GM12878 (cell line): ENCODE measurements at regions not wholly inside any gene's neighbourhood (a gene's known extent, or its start where the extent isn't known, plus 50 kb on each side); places are given as distances from the start of the nearest gene placed in this dataset.

ENCODE experiments used
- ATAC-seq: fragments of 200-7000 bp; cut with Tn5 transposase; 3 replicates; pipeline ENCODE4 v1.9.1; 2020; ENCODE audit warnings: mild to moderate bottlenecking, moderate library complexity
- BruUV-seq: library from RNA; stranded (reverse); fragments of 400-500 nt; replicated peaks from 2 replicates; lab custom pipeline; 2021; lab: Mats Ljungman, UMichigan
- CTCF ChIA-PET: fragments of 300-600 bp; sonication (Branson Sonifier 250); formaldehyde crosslinking; extraction: SDS; loops from one replicate; lab custom pipeline; 2021; ENCODE audit warnings: inconsistent platforms; lab: Yijun Ruan, JAX
- POLR2A ChIA-PET: fragments of 350-600 bp; formaldehyde crosslinking; extraction: SDS; loops from one replicate; lab custom pipeline; 2021; ENCODE audit warnings: inconsistent platforms; lab: Charles Lee
- RAD21 ChIA-PET: fragments of 300-600 bp; sonication (Branson Sonifier 250); formaldehyde crosslinking; loops from one replicate; lab custom pipeline; 2023; ENCODE audit warnings: antibody characterized with exemption; ENCODE audit not compliant: unreplicated experiment; lab: Charles Lee
- SMC1A ChIA-PET: fragments of 300-600 bp; sonication (Branson Sonifier 250); formaldehyde crosslinking; loops from one replicate; lab custom pipeline; 2023; ENCODE audit not compliant: unreplicated experiment, uncharacterized antibody; lab: Charles Lee
- DNase-seq: peaks from one replicate; pipeline ENCODE4 v3.0.0-alpha.2; 2011; ENCODE audit warnings: low read depth, low spot score
- FAIRE-seq: peaks from 3 replicates; lab custom pipeline; 2011; peaks lifted over from hg19 to GRCh38; lab: Jason Lieb, UNC
- H2AFZ ChIP-seq: 2 replicates; pipeline ENCODE4 v1.6.0; 2011; ENCODE audit warnings: low read depth, low read length, control low read depth; ENCODE audit not compliant: control insufficient read depth
- H3K27ac ChIP-seq: 2 replicates; pipeline ENCODE4 v1.5.1; 2011; ENCODE audit warnings: control low read depth; ENCODE audit not compliant: control insufficient read depth, insufficient read depth
- H3K27me3 ChIP-seq, 2 experiments: replicated peaks in 1 of 2; 2 replicates each; pipeline versions ENCODE4 v1.6.0 to v1.6.1; 2011; ENCODE audit warnings: low read length in 1 of 2; ENCODE audit not compliant: control insufficient read depth in 2 of 2, insufficient read depth in 2 of 2
- H3K36me3 ChIP-seq, 2 experiments: 2 replicates each; pipeline ENCODE4 v1.5.1; 2011; ENCODE audit warnings: low read length in 1 of 2; ENCODE audit not compliant: control insufficient read depth in 2 of 2, insufficient read depth in 2 of 2
- H3K4me1 ChIP-seq: 2 replicates; pipeline ENCODE4 v1.6.1; 2011; ENCODE audit warnings: mild to moderate bottlenecking, low read length, moderate library complexity, mixed read lengths; ENCODE audit not compliant: control insufficient read depth, insufficient read depth
- H3K4me2 ChIP-seq: 2 replicates; pipeline ENCODE4 v1.6.0; 2011; ENCODE audit warnings: control low read depth; ENCODE audit not compliant: control insufficient read depth, insufficient read depth
- H3K4me3 ChIP-seq: fragments of 200-600 bp; sonication (generic); 2 replicates; pipeline ENCODE4 v1.5.1; 2016
- H3K79me2 ChIP-seq: 2 replicates; pipeline ENCODE4 v1.6.0; 2011; ENCODE audit warnings: low read length; ENCODE audit not compliant: control insufficient read depth, insufficient read depth
- H3K9ac ChIP-seq: 2 replicates; pipeline ENCODE4 v1.8.0; 2011; ENCODE audit warnings: low read length, control low read depth, mixed read lengths; ENCODE audit not compliant: control insufficient read depth, insufficient read depth
- H3K9me3 ChIP-seq: replicated peaks from 3 replicates; pipeline ENCODE4 v1.5.1; 2011; ENCODE audit warnings: mild to moderate bottlenecking, low read length; ENCODE audit not compliant: control insufficient read depth, insufficient read depth
- H4K20me1 ChIP-seq: 2 replicates; pipeline ENCODE4 v1.6.0; 2011; ENCODE audit not compliant: control insufficient read depth, insufficient read depth
- BHLHE40 ChIP-seq, 2 experiments: fragments of 450-650 bp in 1 of 2; IDR thresholded peaks; 2 replicates each; pipeline ENCODE4 v1.6.1; 2011 to 2017; ENCODE audit warnings: low read depth in 2 of 2, borderline replicate concordance in 1 of 2, improper control_type of control experiment in 1 of 2, low read length in 1 of 2, mild to moderate bottlenecking in 1 of 2
- BMI1 ChIP-seq: fragments of 450-650 bp; IDR thresholded peaks from 2 replicates; pipeline ENCODE4 v1.6.1; 2016; ENCODE audit warnings: mild to moderate bottlenecking, moderate library complexity, borderline replicate concordance
- ETV6 ChIP-seq, 2 experiments: fragments of 450-650 bp in 1 of 2; IDR thresholded peaks in 1 of 2; conservative IDR thresholded peaks in 1 of 2; 2 replicates each; pipeline ENCODE4 v1.6.1; 2014; ENCODE audit warnings: antibody characterized with exemption in 1 of 2, borderline replicate concordance in 1 of 2, low read depth in 1 of 2, mild to moderate bottlenecking in 1 of 2, moderate library complexity in 1 of 2
- GABPA ChIP-seq: IDR thresholded peaks from 2 replicates; pipeline ENCODE4 v1.6.1; 2014; ENCODE audit warnings: antibody characterized with exemption, low read depth, mild to moderate bottlenecking, inconsistent platforms
- SMAD5 ChIP-seq: IDR thresholded peaks from 2 replicates; pipeline ENCODE4 v1.6.1; 2016; ENCODE audit warnings: antibody characterized with exemption, low read depth
- TCF7 ChIP-seq: IDR thresholded peaks from 2 replicates; pipeline ENCODE4 v1.6.1; 2014; ENCODE audit warnings: antibody characterized with exemption, borderline replicate concordance
- WGBS: methylation state at CpG from one replicate; pipeline ENCODE4 v1.1.6; 2016; ENCODE audit warnings: low lambda C conversion rate; ENCODE audit not compliant: insufficient replicate concordance, insufficient coverage; ENCODE audit errors: missing lambda C conversion rate; 5-methylcytosine and 5-hydroxymethylcytosine counted together
- in situ Hi-C: fragments of 300-500 bp; cut with MboI; formaldehyde crosslinking; loops from 9 replicates; pipeline ENCODE4 v1.14.3; 2018; ENCODE audit warnings: mixed read lengths
- intact Hi-C: fragments of 100-400 bp; cut with micrococcal nuclease; formaldehyde crosslinking; loops from one replicate; pipeline ENCODE4 v1.14.2; 2022; ENCODE audit not compliant: unreplicated experiment
- TF ChIP-seq, protein P1 (sequence below): IDR thresholded peaks from 2 replicates; pipeline ENCODE4 v1.6.1; 2011; ENCODE audit warnings: low read depth, low read length, improper control_type of control experiment, borderline replicate concordance
- TF ChIP-seq, protein P2 (sequence below): fragments of 150-350 bp; IDR thresholded peaks from 2 replicates; pipeline ENCODE4 v1.6.1; 2014; ENCODE audit warnings: mild to moderate bottlenecking, low read depth, low read length
- TF ChIP-seq, protein P3 (sequence below), 3 experiments: IDR thresholded peaks in 2 of 3; conservative IDR thresholded peaks in 1 of 3; 2 replicates each; pipeline ENCODE4 v1.5.1; 2011; ENCODE audit warnings: low read depth in 3 of 3, low read length in 3 of 3, mild to moderate bottlenecking in 3 of 3, control low read depth in 2 of 3, moderate library complexity in 2 of 3, inconsistent platforms in 1 of 3, mixed read lengths in 1 of 3; ENCODE audit not compliant: control insufficient read depth in 2 of 3, insufficient read depth in 1 of 3; ENCODE audit errors: extremely low read depth in 1 of 3
- TF ChIP-seq, protein P4 (sequence below): fragments of 450-650 bp; IDR thresholded peaks from 2 replicates; pipeline ENCODE4 v1.6.1; 2017; ENCODE audit warnings: low read depth, mild to moderate bottlenecking, moderate library complexity
- TF ChIP-seq, protein P5 (sequence below): IDR thresholded peaks from 2 replicates; pipeline ENCODE4 v1.6.1; 2011; ENCODE audit warnings: mild to moderate bottlenecking, low read depth, low read length, moderate library complexity; ENCODE audit not compliant: insufficient replicate concordance

DNA sequence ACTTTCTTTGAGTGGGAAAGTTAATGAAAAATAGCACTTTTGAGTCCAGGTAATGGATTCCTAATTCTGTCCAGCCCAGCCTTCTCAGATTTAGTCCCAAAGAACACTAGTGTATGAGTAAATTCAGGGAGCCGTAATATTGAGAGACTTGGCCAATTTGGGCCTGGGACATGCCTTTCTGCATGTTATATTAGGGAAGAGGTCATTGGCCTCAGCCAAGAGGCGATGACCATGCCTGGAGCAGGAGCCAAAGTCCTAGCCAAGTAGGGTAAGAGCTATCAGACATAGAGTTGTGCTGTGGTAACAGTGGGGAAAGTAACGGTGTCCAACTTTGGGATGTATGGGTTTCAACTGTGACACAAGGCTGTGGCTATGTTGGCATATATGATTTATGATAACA is 336.5 kb upstream of the ZNF804A start:
- no peak for ATAC-seq

More for the DNA sequence above, 336.5 kb upstream of the ZNF804A start:
- no peaks in the 10 kb centered on the region for H4K20me1 ChIP-seq
- H3K4me2 ChIP-seq = no peak overlapping the region
- SMC1A ChIA-PET = no interaction called here
- no peak overlapping the region for H2AFZ ChIP-seq
- WGBS = 0% methylated on average over 3 of the region's 3 CpGs
- no peaks in the 10 kb centered on the region for H3K9me3 ChIP-seq
- POLR2A ChIA-PET = no interaction called here
- no peaks in the 10 kb centered on the region for H3K27me3 ChIP-seq
- no peak overlapping the region for H3K4me3 ChIP-seq
- RAD21 ChIA-PET = no interaction called here
- H3K36me3 ChIP-seq = no peaks in the 10 kb centered on the region
- no peak for DNase-seq
- CTCF ChIA-PET = interaction anchor here (0.6 kb wide), 1 partner anchor 1567 kb away, joined by 3 read pairs; no protein-coding TSS in a partner anchor
- intact Hi-C loops = no loop called here
- TF ChIP-seq, protein P1, sequence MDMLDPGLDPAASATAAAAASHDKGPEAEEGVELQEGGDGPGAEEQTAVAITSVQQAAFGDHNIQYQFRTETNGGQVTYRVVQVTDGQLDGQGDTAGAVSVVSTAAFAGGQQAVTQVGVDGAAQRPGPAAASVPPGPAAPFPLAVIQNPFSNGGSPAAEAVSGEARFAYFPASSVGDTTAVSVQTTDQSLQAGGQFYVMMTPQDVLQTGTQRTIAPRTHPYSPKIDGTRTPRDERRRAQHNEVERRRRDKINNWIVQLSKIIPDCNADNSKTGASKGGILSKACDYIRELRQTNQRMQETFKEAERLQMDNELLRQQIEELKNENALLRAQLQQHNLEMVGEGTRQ = no peak
- TF ChIP-seq GABPA (no peak), BMI1 (no peak), SMAD5 (no peak), ETV6 (conservative IDR thresholded peaks at IDR 0.05 in 1 of 2, IDR thresholded peaks at IDR 0.05 in 1 of 2; ENCODE audit: borderline replicate concordance in 1 of 2, low read depth in 1 of 2) (no peak), TCF7 (no peak), BHLHE40 (IDR thresholded peaks at IDR 0.05; ENCODE audit: borderline replicate concordance in 1 of 2, low read depth in 2 of 2, low read length in 1 of 2) (no peak)
- TF ChIP-seq, protein P2, sequence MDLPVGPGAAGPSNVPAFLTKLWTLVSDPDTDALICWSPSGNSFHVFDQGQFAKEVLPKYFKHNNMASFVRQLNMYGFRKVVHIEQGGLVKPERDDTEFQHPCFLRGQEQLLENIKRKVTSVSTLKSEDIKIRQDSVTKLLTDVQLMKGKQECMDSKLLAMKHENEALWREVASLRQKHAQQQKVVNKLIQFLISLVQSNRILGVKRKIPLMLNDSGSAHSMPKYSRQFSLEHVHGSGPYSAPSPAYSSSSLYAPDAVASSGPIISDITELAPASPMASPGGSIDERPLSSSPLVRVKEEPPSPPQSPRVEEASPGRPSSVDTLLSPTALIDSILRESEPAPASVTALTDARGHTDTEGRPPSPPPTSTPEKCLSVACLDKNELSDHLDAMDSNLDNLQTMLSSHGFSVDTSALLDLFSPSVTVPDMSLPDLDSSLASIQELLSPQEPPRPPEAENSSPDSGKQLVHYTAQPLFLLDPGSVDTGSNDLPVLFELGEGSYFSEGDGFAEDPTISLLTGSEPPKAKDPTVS = no peak
- TF ChIP-seq, protein P3, sequence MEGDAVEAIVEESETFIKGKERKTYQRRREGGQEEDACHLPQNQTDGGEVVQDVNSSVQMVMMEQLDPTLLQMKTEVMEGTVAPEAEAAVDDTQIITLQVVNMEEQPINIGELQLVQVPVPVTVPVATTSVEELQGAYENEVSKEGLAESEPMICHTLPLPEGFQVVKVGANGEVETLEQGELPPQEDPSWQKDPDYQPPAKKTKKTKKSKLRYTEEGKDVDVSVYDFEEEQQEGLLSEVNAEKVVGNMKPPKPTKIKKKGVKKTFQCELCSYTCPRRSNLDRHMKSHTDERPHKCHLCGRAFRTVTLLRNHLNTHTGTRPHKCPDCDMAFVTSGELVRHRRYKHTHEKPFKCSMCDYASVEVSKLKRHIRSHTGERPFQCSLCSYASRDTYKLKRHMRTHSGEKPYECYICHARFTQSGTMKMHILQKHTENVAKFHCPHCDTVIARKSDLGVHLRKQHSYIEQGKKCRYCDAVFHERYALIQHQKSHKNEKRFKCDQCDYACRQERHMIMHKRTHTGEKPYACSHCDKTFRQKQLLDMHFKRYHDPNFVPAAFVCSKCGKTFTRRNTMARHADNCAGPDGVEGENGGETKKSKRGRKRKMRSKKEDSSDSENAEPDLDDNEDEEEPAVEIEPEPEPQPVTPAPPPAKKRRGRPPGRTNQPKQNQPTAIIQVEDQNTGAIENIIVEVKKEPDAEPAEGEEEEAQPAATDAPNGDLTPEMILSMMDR (IDR thresholded peaks at IDR 0.05 in 2 of 3, conservative IDR thresholded peaks at IDR 0.05 in 1 of 3; ENCODE audit: control insufficient read depth in 2 of 3, extremely low read depth in 1 of 3, insufficient read depth in 1 of 3, low read depth in 3 of 3, low read length in 3 of 3) = no peak
- TF ChIP-seq, protein P4, sequence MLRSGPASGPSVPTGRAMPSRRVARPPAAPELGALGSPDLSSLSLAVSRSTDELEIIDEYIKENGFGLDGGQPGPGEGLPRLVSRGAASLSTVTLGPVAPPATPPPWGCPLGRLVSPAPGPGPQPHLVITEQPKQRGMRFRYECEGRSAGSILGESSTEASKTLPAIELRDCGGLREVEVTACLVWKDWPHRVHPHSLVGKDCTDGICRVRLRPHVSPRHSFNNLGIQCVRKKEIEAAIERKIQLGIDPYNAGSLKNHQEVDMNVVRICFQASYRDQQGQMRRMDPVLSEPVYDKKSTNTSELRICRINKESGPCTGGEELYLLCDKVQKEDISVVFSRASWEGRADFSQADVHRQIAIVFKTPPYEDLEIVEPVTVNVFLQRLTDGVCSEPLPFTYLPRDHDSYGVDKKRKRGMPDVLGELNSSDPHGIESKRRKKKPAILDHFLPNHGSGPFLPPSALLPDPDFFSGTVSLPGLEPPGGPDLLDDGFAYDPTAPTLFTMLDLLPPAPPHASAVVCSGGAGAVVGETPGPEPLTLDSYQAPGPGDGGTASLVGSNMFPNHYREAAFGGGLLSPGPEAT = no peak
- TF ChIP-seq, protein P5, sequence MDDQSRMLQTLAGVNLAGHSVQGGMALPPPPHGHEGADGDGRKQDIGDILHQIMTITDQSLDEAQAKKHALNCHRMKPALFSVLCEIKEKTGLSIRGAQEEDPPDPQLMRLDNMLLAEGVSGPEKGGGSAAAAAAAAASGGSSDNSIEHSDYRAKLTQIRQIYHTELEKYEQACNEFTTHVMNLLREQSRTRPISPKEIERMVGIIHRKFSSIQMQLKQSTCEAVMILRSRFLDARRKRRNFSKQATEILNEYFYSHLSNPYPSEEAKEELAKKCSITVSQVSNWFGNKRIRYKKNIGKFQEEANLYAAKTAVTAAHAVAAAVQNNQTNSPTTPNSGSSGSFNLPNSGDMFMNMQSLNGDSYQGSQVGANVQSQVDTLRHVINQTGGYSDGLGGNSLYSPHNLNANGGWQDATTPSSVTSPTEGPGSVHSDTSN = no peak
- TF ChIP-seq, all 136 proteins: peak for 0
- H3K79me2 ChIP-seq = no peaks in the 10 kb centered on the region
- no peak overlapping the region for H3K9ac ChIP-seq
- FAIRE-seq = no peak
- BruUV-seq = no TSS peak
- in situ Hi-C loops = no loop called here
- no peaks in the 10 kb centered on the region for H3K4me1 ChIP-seq
- H3K27ac ChIP-seq = no peak overlapping the region
